ENCODE measurements at regions not wholly inside any gene's neighbourhood (a gene's known extent, or its start where the extent isn't known, plus 50 kb on each side); places are given as distances from the start of the nearest gene placed in this dataset.

DNA sequence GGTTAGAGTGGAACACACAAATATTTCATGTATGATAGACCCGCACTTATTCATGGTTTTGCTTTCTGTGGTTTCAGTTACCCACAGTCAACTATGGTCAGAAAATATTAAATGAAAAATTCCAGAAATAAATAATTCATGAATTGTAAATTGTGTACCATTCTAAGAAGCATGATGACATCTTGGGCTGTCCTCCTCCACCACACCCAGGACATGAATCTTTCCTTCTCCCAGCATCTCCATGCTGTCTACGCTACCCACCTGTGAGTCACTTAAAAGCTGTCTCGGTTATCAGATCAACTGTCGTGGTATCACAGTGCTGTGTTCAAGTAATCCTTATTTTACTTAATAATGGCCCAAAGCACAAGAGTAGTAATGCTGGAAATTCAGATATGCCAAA lies 419.6 kb upstream of the NRP1 start:
- WGBS, 2 donors = 72 to 83% methylated on average over 4 of the region's 4 CpGs
- no peak for DNase-seq (ENCODE audit: low spot score in 2 of 2)
- intact Hi-C loops (cut with DNase I; ENCODE audit: low total_unique reads) = no loop called here
- H3K4me3 ChIP-seq (ENCODE audit: low read depth, poor library complexity, severe bottlenecking) = no peak overlapping the region
- TF ChIP-seq POLR2A (IDR thresholded peaks at IDR 0.05) = no peak
- TF ChIP-seq, protein P1, sequence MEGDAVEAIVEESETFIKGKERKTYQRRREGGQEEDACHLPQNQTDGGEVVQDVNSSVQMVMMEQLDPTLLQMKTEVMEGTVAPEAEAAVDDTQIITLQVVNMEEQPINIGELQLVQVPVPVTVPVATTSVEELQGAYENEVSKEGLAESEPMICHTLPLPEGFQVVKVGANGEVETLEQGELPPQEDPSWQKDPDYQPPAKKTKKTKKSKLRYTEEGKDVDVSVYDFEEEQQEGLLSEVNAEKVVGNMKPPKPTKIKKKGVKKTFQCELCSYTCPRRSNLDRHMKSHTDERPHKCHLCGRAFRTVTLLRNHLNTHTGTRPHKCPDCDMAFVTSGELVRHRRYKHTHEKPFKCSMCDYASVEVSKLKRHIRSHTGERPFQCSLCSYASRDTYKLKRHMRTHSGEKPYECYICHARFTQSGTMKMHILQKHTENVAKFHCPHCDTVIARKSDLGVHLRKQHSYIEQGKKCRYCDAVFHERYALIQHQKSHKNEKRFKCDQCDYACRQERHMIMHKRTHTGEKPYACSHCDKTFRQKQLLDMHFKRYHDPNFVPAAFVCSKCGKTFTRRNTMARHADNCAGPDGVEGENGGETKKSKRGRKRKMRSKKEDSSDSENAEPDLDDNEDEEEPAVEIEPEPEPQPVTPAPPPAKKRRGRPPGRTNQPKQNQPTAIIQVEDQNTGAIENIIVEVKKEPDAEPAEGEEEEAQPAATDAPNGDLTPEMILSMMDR (IDR thresholded peaks at IDR 0.05) = no peak

DNA sequence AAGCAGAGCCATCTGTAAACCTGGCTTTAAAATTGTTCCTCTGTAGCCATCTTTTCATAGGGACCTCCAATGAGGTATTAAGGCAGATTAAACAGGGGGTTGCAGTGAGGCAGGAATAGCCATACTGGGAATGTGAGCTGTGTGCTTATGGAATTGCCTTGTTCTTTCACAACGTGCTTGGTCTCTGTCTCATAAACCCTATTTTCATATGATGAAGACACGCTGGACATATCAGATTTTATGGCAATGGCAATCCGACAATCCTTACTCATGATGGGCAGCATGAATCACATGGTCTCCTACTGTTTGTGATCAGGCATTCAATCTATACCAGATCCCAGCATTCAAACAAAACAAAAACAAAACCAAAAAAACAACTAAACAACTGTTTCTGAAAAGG lies 418.9 kb upstream of the NRP1 start:
- WGBS, 2 donors = 87 to 88% methylated on average over 3 of the region's 3 CpGs
- DNase-seq (ENCODE audit: low spot score in 2 of 2) = no peak
- intact Hi-C loops (cut with DNase I; ENCODE audit: low total_unique reads) = no loop called here
- TF ChIP-seq POLR2A (IDR thresholded peaks at IDR 0.05) = no peak
- TF ChIP-seq, protein P1 (IDR thresholded peaks at IDR 0.05) = no peak
- no peak overlapping the region for H3K4me3 ChIP-seq (ENCODE audit: low read depth, poor library complexity, severe bottlenecking)

DNA sequence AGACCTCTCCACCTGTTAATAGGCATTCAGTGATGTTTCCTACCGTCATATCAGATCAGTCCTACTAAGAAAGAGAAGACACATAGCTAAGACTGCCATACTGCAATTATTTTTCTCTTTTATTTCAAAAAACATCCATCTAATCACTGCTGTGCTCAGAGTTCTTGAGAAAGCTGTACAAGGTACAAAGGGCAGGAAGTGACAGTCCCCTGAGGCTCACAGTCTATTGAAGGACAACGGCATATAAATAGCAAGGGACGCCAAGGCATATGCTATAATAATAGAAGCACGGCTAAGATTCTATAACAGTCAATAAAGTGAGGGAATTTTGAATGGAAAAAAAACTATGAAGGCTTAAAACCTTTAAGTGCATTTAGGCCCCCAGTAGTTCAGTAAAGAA lies 415.3 kb upstream of the NRP1 start:
- 74 to 78% methylated on average over 4 of the region's 4 CpGs for WGBS, 2 donors
- no peak for TF ChIP-seq POLR2A (IDR thresholded peaks at IDR 0.05)
- TF ChIP-seq, protein P1 (IDR thresholded peaks at IDR 0.05) = no peak
- no peak overlapping the region for H3K4me3 ChIP-seq (ENCODE audit: low read depth, poor library complexity, severe bottlenecking)
- intact Hi-C loops (cut with DNase I; ENCODE audit: low total_unique reads) = no loop called here
- no peak for DNase-seq (ENCODE audit: low spot score in 2 of 2)

DNA sequence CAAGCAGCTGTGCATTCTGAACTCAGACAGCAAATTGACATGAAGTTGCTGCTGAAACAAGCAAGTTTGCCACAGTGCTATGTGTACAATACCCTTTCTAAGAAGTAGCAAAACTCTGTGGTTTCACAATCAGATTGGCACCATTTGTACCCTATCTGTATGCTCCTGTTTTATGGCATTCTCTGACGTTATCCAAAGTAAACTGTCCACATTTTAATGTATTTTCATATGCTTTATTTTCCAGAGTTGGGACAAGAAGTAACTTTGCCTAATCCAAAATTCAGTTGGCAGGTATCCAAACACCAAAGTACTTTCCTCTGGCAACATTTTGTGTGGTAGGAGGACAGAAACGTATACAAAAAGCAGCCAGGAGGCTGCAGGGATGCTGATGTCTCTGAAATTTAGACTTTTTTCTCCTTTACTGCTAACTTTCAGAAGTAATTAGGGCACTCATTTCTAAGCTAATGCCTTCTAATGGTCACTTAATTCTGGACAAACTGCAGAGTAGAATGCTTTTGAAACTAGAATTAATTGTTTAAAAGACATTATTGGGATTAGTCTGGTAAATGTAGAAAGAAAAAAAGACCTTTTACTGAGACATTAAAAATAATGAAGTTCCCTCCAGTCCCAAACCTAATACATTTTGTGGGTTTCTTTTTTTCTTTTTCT lies 414.7 kb upstream of the NRP1 start:
- intact Hi-C loops (cut with DNase I; ENCODE audit: low total_unique reads) = no loop called here
- 25 to 40% methylated on average over 2 of the region's 2 CpGs for WGBS, 2 donors
- TF ChIP-seq, protein P1 (IDR thresholded peaks at IDR 0.05) = no peak
- TF ChIP-seq POLR2A (IDR thresholded peaks at IDR 0.05) = no peak
- no peak for DNase-seq (ENCODE audit: low spot score in 2 of 2)
- no peak overlapping the region for H3K4me3 ChIP-seq (ENCODE audit: low read depth, poor library complexity, severe bottlenecking)

DNA sequence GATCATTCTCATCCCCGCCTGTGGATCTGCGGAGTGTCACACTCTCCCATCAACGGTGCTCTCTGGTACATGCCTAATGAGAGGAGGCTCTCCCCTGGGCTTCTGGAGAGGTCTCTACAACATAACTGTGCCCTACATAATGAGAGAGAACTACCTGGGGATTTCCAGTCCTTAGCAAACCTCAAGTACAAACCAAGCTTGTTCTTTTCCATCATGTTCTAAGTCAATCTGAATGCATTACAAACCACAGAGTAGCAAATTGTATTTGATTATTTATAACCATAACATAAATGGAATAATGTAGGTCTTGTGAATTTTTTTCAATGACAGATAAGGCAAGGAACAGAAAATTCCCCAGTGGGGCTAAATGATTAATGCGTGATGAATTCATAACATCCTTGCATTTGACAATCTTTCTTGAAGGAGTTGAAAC lies 412.4 kb upstream of the NRP1 start:
- whole genome bisulfite sequencing, 2 donors = 52 to 59% methylated on average over 4 of the region's 4 CpGs
- TF ChIP-seq POLR2A (IDR thresholded peaks at IDR 0.05) = no peak
- TF ChIP-seq, protein P1 (IDR thresholded peaks at IDR 0.05) = no peak
- intact Hi-C loops (cut with DNase I; ENCODE audit: low total_unique reads) = no loop called here
- no peak overlapping the region for H3K4me3 ChIP-seq (ENCODE audit: low read depth, poor library complexity, severe bottlenecking)
- no peak for DNase-seq (ENCODE audit: low spot score in 2 of 2)

DNA sequence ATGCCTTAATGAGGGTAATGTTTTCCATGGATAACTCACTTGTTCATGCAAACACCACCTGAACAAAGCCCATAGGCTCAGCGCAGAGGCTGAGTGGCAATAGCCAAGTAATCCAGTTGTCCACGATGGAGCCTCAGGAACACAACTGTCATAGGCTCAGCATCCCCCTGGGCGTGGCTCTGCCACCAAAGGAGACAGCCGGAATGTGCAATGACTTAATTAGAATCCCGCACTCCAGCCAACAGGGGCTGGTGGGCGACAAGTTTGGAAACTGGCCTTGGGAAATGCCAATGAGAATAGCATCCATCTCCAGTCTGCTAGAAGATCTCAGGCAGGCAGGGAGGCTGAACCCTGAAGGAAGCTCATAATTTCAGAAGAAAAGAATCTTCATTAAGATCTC lies 411.7 kb upstream of the NRP1 start:
- no peak for DNase-seq (ENCODE audit: low spot score in 2 of 2)
- H3K4me3 ChIP-seq (ENCODE audit: low read depth, poor library complexity, severe bottlenecking) = no peak overlapping the region
- TF ChIP-seq, protein P1 (IDR thresholded peaks at IDR 0.05) = no peak
- no peak for TF ChIP-seq POLR2A (IDR thresholded peaks at IDR 0.05)
- WGBS, 2 donors = 82 to 84% methylated on average over 6 of the region's 6 CpGs
- intact Hi-C loops (cut with DNase I; ENCODE audit: low total_unique reads) = no loop called here
